Stimulated activated naive B cell treated with anti-CD40 and anti-IgM and Interleukin-4, amounts not matched to agents 10 μg/mL and 1 μg/mL and 100 μg/mL, for 72 hours (primary cell): ENCODE measurements at regions not wholly inside any gene's neighbourhood (a gene's known extent, or its start where the extent isn't known, plus 50 kb on each side); places are given as distances from the start of the nearest gene placed in this dataset.
"Not testable (repeated sequence)": the region's sequence is repeated elsewhere in the genome, so short reads cannot be mapped to it uniquely, and the experiment has no call there.

ENCODE experiments used
- ATAC-seq, 2 donors: fragments of 150-1000 bp; cut with Tn5 transposase; replicated peaks; 2 replicates each; pipeline ENCODE4 v1.10.0; 2021; ENCODE audit warnings: moderate library complexity in 1 of 2
- DNase-seq: peaks from one replicate; pipeline ENCODE4 v3.0.0; 2021
- H3K27ac Mint-ChIP-seq: one replicate; pipeline ENCODE4 v1.8.0; 2022; ENCODE audit warnings: mild to moderate bottlenecking, mixed read lengths
- H3K27me3 Mint-ChIP-seq, 2 donors: one replicate each; pipeline ENCODE4 v1.8.0; 2022; ENCODE audit warnings: mixed read lengths in 2 of 2
- H3K36me3 Mint-ChIP-seq, 2 donors: one replicate each; pipeline ENCODE4 v1.8.0; 2022; ENCODE audit warnings: mixed read lengths in 2 of 2, mild to moderate bottlenecking in 1 of 2
- H3K4me1 Mint-ChIP-seq, 2 donors: one replicate each; pipeline ENCODE4 v1.8.0; 2022; ENCODE audit warnings: mixed read lengths in 2 of 2, mild to moderate bottlenecking in 1 of 2
- H3K4me3 Mint-ChIP-seq, 2 donors: one replicate each; pipeline ENCODE4 v1.8.0; 2022; ENCODE audit warnings: mild to moderate bottlenecking in 2 of 2, mixed read lengths in 2 of 2, moderate library complexity in 1 of 2
- H3K9me3 Mint-ChIP-seq, 2 donors: one replicate each; pipeline ENCODE4 v1.8.0; 2022; ENCODE audit warnings: mixed read lengths in 2 of 2, mild to moderate bottlenecking in 1 of 2

GRCh38 chrX:150212672-150213480 lies 150.2 kb upstream of the MAMLD1 start:
- H3K27ac Mint-ChIP-seq: no peak overlapping the region
- no peak overlapping the region for H3K4me3 Mint-ChIP-seq
- H3K9me3 Mint-ChIP-seq: no peaks in the 10 kb centered on the region
- peaks cover 0 to 1% of the 10 kb centered on the region in 2 donors for H3K36me3 Mint-ChIP-seq
- no peaks in the 10 kb centered on the region for H3K4me1 Mint-ChIP-seq
- DNase-seq (no peak), ATAC-seq (no peak)
- H3K27me3 Mint-ChIP-seq: peaks cover 0 to 4% of the 10 kb centered on the region in 2 donors

- Mint-ChIP-seq H3K4me3 (no peak overlapping the region), H3K36me3 (peaks cover 0 to 1% of the 10 kb centered on the region in 2 donors), H3K9me3 (no peaks in the 10 kb centered on the region), H3K27me3 (peaks cover 0 to 4% of the 10 kb centered on the region in 2 donors), H3K4me1 (no peaks in the 10 kb centered on the region), H3K27ac (no peak overlapping the region)
- no peak for ATAC-seq
- DNase-seq: no peak
Measured at GRCh38 chrX:150213481-150214030, 149.6 kb upstream of the MAMLD1 start.

- H3K4me3 Mint-ChIP-seq, DNase-seq, ATAC-seq, H3K4me1 Mint-ChIP-seq, H3K27ac Mint-ChIP-seq, H3K9me3 Mint-ChIP-seq, H3K27me3 Mint-ChIP-seq, H3K36me3 Mint-ChIP-seq: not testable (repeated sequence)
Measured at GRCh38 chrX:150216000-150216399, 147.1 kb upstream of the MAMLD1 start.

- ATAC-seq: no peak
- Mint-ChIP-seq H3K27ac (no peak overlapping the region), H3K27me3 (peaks cover 0 to 12% of the 10 kb centered on the region in 2 donors), H3K9me3 (no peaks in the 10 kb centered on the region), H3K4me1 (no peaks in the 10 kb centered on the region), H3K36me3 (peaks cover 0 to 1% of the 10 kb centered on the region in 2 donors), H3K4me3 (no peak overlapping the region)
- DNase-seq: no peak
Measured at GRCh38 chrX:150216716-150217115, 146.4 kb upstream of the MAMLD1 start.

GRCh38 chrX:150217609-150218008 lies 145.5 kb upstream of the MAMLD1 start:
- no peaks in the 10 kb centered on the region for H3K36me3 Mint-ChIP-seq
- ATAC-seq: no peak
- no peak overlapping the region for H3K4me3 Mint-ChIP-seq
- DNase-seq: no peak
- H3K9me3 Mint-ChIP-seq: no peaks in the 10 kb centered on the region
- peaks cover 0 to 8% of the 10 kb centered on the region in 2 donors for H3K27me3 Mint-ChIP-seq
- no peaks in the 10 kb centered on the region for H3K4me1 Mint-ChIP-seq
- no peak overlapping the region for H3K27ac Mint-ChIP-seq

GRCh38 chrX:150219374-150220185 lies 143.5 kb upstream of the MAMLD1 start:
- peak in 1 of 2 donors; percentile 74 for ATAC-seq

GRCh38 chrX:150223176-150224015 lies 139.7 kb upstream of the MAMLD1 start:
- no peak overlapping the region for H3K4me3 Mint-ChIP-seq
- DNase-seq (no peak), ATAC-seq (no peak)
- H3K4me1 Mint-ChIP-seq: no peaks in the 10 kb centered on the region
- H3K36me3 Mint-ChIP-seq: no peaks in the 10 kb centered on the region
- no peak overlapping the region for H3K27ac Mint-ChIP-seq
- H3K27me3 Mint-ChIP-seq: peaks cover 0 to 8% of the 10 kb centered on the region in 2 donors
- H3K9me3 Mint-ChIP-seq: no peaks in the 10 kb centered on the region

More at GRCh38 chrX:150219374-150220185, 143.5 kb upstream of the MAMLD1 start:
- no peaks in the 10 kb centered on the region for H3K4me1 Mint-ChIP-seq
- H3K9me3 Mint-ChIP-seq: no peaks in the 10 kb centered on the region
- no peak for DNase-seq
- H3K27me3 Mint-ChIP-seq: peaks cover 0 to 8% of the 10 kb centered on the region in 2 donors
- no peak overlapping the region for H3K4me3 Mint-ChIP-seq
- no peaks in the 10 kb centered on the region for H3K36me3 Mint-ChIP-seq
- H3K27ac Mint-ChIP-seq: no peak overlapping the region

GRCh38 chrX:150224676-150225075 lies 138.4 kb upstream of the MAMLD1 start:
- Mint-ChIP-seq H3K36me3 (no peaks in the 10 kb centered on the region), H3K27ac (no peak overlapping the region), H3K4me3 (no peak overlapping the region), H3K27me3 (peaks cover 0 to 13% of the 10 kb centered on the region in 2 donors), H3K9me3 (no peaks in the 10 kb centered on the region), H3K4me1 (no peaks in the 10 kb centered on the region)
- ATAC-seq: no peak
- DNase-seq: no peak

GRCh38 chrX:150225266-150225665 lies 137.9 kb upstream of the MAMLD1 start:
- no peak for DNase-seq
- Mint-ChIP-seq H3K9me3 (no peaks in the 10 kb centered on the region), H3K4me1 (no peaks in the 10 kb centered on the region), H3K27me3 (peaks cover 0 to 13% of the 10 kb centered on the region in 2 donors), H3K27ac (no peak overlapping the region), H3K4me3 (no peak overlapping the region), H3K36me3 (no peaks in the 10 kb centered on the region)
- ATAC-seq: no peak

GRCh38 chrX:150225756-150226155 lies 137.4 kb upstream of the MAMLD1 start:
- Mint-ChIP-seq H3K4me3 (no peak overlapping the region), H3K9me3 (no peaks in the 10 kb centered on the region), H3K36me3 (no peaks in the 10 kb centered on the region), H3K27me3 (peaks cover 0 to 13% of the 10 kb centered on the region in 2 donors), H3K4me1 (no peaks in the 10 kb centered on the region), H3K27ac (no peak overlapping the region)
- DNase-seq: no peak
- ATAC-seq: no peak

GRCh38 chrX:150226223-150226965 lies 136.7 kb upstream of the MAMLD1 start:
- Mint-ChIP-seq H3K9me3 (no peaks in the 10 kb centered on the region), H3K4me3 (no peak overlapping the region), H3K4me1 (no peaks in the 10 kb centered on the region), H3K36me3 (no peaks in the 10 kb centered on the region), H3K27me3 (peaks cover 0 to 11% of the 10 kb centered on the region in 2 donors), H3K27ac (no peak overlapping the region)
- no peak for ATAC-seq
- DNase-seq: no peak

GRCh38 chrX:150227321-150227860 lies 135.7 kb upstream of the MAMLD1 start:
- peaks cover 0 to 14% of the 10 kb centered on the region in 2 donors for H3K27me3 Mint-ChIP-seq
- DNase-seq (no peak), ATAC-seq (no peak)
- no peaks in the 10 kb centered on the region for H3K9me3 Mint-ChIP-seq
- no peak overlapping the region for H3K4me3 Mint-ChIP-seq
- no peaks in the 10 kb centered on the region for H3K36me3 Mint-ChIP-seq
- H3K4me1 Mint-ChIP-seq: no peaks in the 10 kb centered on the region
- H3K27ac Mint-ChIP-seq: no peak overlapping the region

- ATAC-seq (no peak), DNase-seq (no peak)
- Mint-ChIP-seq H3K4me1 (no peaks in the 10 kb centered on the region), H3K4me3 (no peak overlapping the region), H3K9me3 (no peaks in the 10 kb centered on the region), H3K36me3 (no peaks in the 10 kb centered on the region), H3K27me3 (peaks cover 0 to 14% of the 10 kb centered on the region in 2 donors), H3K27ac (no peak overlapping the region)
Measured at GRCh38 chrX:150227873-150228410, 135.2 kb upstream of the MAMLD1 start.
